Calu3 (cell line): ENCODE measurements at regions not wholly inside any gene's neighbourhood (a gene's known extent, or its start where the extent isn't known, plus 50 kb on each side); places are given as distances from the start of the nearest gene placed in this dataset.
"Not testable (repeated sequence)": the region's sequence is repeated elsewhere in the genome, so short reads cannot be mapped to it uniquely, and the experiment has no call there.

Source experiments
- BruUV-seq: library from RNA; stranded (reverse); fragments of 400-500 nt; replicated peaks from 2 replicates; lab custom pipeline; 2021; lab: Mats Ljungman, UMichigan
- CTCF ChIA-PET: fragments of 300-600 bp; sonication (Branson Sonifier 250); formaldehyde crosslinking; loops from one replicate; lab custom pipeline; 2022; ENCODE audit warnings: antibody characterized with exemption; lab: Charles Lee
- DNase-seq: peaks from one replicate; pipeline ENCODE4 v3.0.0; 2022
- H3K27ac Mint-ChIP-seq: one replicate; pipeline ENCODE4 v1.8.0; 2022; ENCODE audit warnings: mixed read lengths; ENCODE audit not compliant: unreplicated experiment
- H3K27me3 Mint-ChIP-seq: one replicate; pipeline ENCODE4 v1.8.0; 2022; ENCODE audit warnings: mixed read lengths; ENCODE audit not compliant: unreplicated experiment
- H3K36me3 Mint-ChIP-seq: one replicate; pipeline ENCODE4 v1.8.0; 2022; ENCODE audit warnings: mild to moderate bottlenecking, moderate library complexity, mixed read lengths; ENCODE audit not compliant: insufficient read depth, unreplicated experiment
- H3K4me1 Mint-ChIP-seq: one replicate; pipeline ENCODE4 v1.8.0; 2022; ENCODE audit warnings: mild to moderate bottlenecking, low read depth, mixed read lengths; ENCODE audit not compliant: unreplicated experiment
- H3K4me3 Mint-ChIP-seq: one replicate; pipeline ENCODE4 v1.8.0; 2022; ENCODE audit warnings: mild to moderate bottlenecking, low read depth, moderate library complexity, mixed read lengths; ENCODE audit not compliant: unreplicated experiment
- H3K9me3 Mint-ChIP-seq: one replicate; pipeline ENCODE4 v1.8.0; 2022; ENCODE audit warnings: low read depth, mixed read lengths; ENCODE audit not compliant: unreplicated experiment
- CTCF ChIP-seq: fragments of 200-600 bp; IDR thresholded peaks from one replicate; pipeline ENCODE4 v1.8.0; 2022; ENCODE audit warnings: antibody characterized with exemption; ENCODE audit not compliant: unreplicated experiment
- intact Hi-C: fragments of 100-400 bp; cut with micrococcal nuclease; formaldehyde crosslinking; loops from one replicate; pipeline ENCODE4 v1.10.0; 2022; ENCODE audit not compliant: unreplicated experiment

- intact Hi-C loops, result no loop called here
- no peak overlapping the region for H3K27ac Mint-ChIP-seq
These were observed 341.7 kb upstream of the CLINT1 start for GRCh38 chr5:158200619-158201018.

GRCh38 chr5:158198636-158199035 is 339.7 kb upstream of the CLINT1 start:
- no peak for DNase-seq
- CTCF ChIA-PET, result no interaction called here
- Mint-ChIP-seq H3K9me3 (no peaks in the 10 kb centered on the region), H3K4me3 (no peak overlapping the region), H3K27me3 (peaks cover 46% of the 10 kb centered on the region), H3K27ac (no peak overlapping the region), H3K4me1 (no peaks in the 10 kb centered on the region), H3K36me3 (no peaks in the 10 kb centered on the region)
- intact Hi-C loops, result no loop called here
- no TSS peak for BruUV-seq
- TF ChIP-seq CTCF, result no peak

More at GRCh38 chr5:158200619-158201018, 341.7 kb upstream of the CLINT1 start:
- no peak for DNase-seq
- H3K9me3 Mint-ChIP-seq, result no peaks in the 10 kb centered on the region
- no peaks in the 10 kb centered on the region for H3K36me3 Mint-ChIP-seq
- H3K27me3 Mint-ChIP-seq, result peaks cover 38% of the 10 kb centered on the region
- no peak for TF ChIP-seq CTCF
- H3K4me3 Mint-ChIP-seq, result no peak overlapping the region
- BruUV-seq, result no TSS peak
- CTCF ChIA-PET, result no interaction called here
- no peaks in the 10 kb centered on the region for H3K4me1 Mint-ChIP-seq

- Mint-ChIP-seq H3K27me3 (peaks cover 46% of the 10 kb centered on the region), H3K4me3 (no peak overlapping the region), H3K36me3 (no peaks in the 10 kb centered on the region), H3K27ac (no peak overlapping the region), H3K4me1 (no peaks in the 10 kb centered on the region), H3K9me3 (no peaks in the 10 kb centered on the region)
- no peak for DNase-seq
- CTCF ChIA-PET, result no interaction called here
- intact Hi-C loops, result no loop called here
- TF ChIP-seq CTCF, result no peak
- no TSS peak for BruUV-seq
These were observed 336.7 kb upstream of the CLINT1 start for GRCh38 chr5:158195416-158196210.

- no peak for TF ChIP-seq CTCF
- BruUV-seq, result no TSS peak
- Mint-ChIP-seq H3K36me3 (no peaks in the 10 kb centered on the region), H3K27me3 (peaks cover 46% of the 10 kb centered on the region), H3K4me1 (no peaks in the 10 kb centered on the region), H3K27ac (no peak overlapping the region), H3K4me3 (no peak overlapping the region), H3K9me3 (no peaks in the 10 kb centered on the region)
- intact Hi-C loops, result no loop called here
- CTCF ChIA-PET, result no interaction called here
- DNase-seq, result no peak
These were observed 335.6 kb upstream of the CLINT1 start for GRCh38 chr5:158194561-158194976.

- DNase-seq, H3K36me3 Mint-ChIP-seq, H3K4me3 Mint-ChIP-seq, BruUV-seq, H3K4me1 Mint-ChIP-seq, intact Hi-C loops, H3K9me3 Mint-ChIP-seq, H3K27ac Mint-ChIP-seq: not testable (repeated sequence)
- H3K27me3 Mint-ChIP-seq, result peaks cover 36% of the 10 kb centered on the region
- CTCF ChIA-PET, result interaction anchor here (0.6 kb wide), 1 partner anchor 1476 kb away, joined by 3 read pairs; no protein-coding TSS in a partner anchor
These were observed 334.4 kb upstream of the CLINT1 start for GRCh38 chr5:158193395-158193794.
